ENCODE measurements at regions not wholly inside any gene's neighbourhood (a gene's known extent, or its start where the extent isn't known, plus 50 kb on each side); places are given as distances from the start of the nearest gene placed in this dataset.

DNA sequence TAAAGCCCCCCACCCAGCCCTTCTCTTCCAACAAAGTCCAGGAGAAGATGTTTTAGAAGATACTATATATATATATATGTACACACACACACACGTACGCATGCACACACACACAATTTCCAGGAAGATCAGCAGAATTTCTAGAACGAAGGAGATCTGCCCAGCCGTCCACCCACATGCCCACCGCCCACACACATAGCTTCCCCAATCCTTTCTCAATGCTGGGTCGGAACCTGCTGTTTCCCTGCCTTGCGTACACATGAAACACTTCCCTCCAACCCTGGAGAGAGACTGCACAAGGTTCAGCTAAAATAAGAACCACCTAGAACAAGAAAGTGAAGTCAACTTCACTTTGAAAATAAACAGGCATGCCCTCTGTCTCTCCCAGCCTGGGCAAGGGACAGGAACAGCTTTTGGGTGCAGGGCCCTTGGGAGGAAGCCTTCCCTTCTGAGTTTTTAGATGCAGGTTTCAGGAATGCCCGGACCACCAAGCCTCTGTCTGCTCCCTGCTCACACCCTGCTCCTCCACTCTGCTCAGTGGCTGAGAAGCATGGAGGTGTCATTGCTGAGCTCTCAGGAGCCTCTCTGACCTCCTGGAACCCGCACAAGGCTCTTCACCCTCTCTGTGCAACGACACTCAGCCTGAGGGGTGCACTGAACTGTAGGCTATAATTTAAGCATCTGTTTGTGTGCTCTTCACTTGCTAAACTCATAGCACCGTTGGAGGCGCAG lies 149.4 kb downstream of the C5orf15 start:
- TF ChIP-seq, protein P1, sequence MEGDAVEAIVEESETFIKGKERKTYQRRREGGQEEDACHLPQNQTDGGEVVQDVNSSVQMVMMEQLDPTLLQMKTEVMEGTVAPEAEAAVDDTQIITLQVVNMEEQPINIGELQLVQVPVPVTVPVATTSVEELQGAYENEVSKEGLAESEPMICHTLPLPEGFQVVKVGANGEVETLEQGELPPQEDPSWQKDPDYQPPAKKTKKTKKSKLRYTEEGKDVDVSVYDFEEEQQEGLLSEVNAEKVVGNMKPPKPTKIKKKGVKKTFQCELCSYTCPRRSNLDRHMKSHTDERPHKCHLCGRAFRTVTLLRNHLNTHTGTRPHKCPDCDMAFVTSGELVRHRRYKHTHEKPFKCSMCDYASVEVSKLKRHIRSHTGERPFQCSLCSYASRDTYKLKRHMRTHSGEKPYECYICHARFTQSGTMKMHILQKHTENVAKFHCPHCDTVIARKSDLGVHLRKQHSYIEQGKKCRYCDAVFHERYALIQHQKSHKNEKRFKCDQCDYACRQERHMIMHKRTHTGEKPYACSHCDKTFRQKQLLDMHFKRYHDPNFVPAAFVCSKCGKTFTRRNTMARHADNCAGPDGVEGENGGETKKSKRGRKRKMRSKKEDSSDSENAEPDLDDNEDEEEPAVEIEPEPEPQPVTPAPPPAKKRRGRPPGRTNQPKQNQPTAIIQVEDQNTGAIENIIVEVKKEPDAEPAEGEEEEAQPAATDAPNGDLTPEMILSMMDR (conservative IDR thresholded peaks at IDR 0.05) = no peak
- TF ChIP-seq ZFX (IDR thresholded peaks at IDR 0.05) = no peak
